ENCODE measurements at regions not wholly inside any gene's neighbourhood (a gene's known extent, or its start where the extent isn't known, plus 50 kb on each side); places are given as distances from the start of the nearest gene placed in this dataset.
"Not testable (repeated sequence)": the region's sequence is repeated elsewhere in the genome, so short reads cannot be mapped to it uniquely, and the experiment has no call there.

- in situ Hi-C loops (cut with HindIII; ENCODE audit: low sequenced_read_pairs), result no loop called here
Observed at GRCh38 chr5:106648401-106648800, 1022.3 kb downstream of the EFNA5 start.

GRCh38 chr5:106646106-106646505, 1024.6 kb downstream of the EFNA5 start:
- in situ Hi-C loops (cut with HindIII; ENCODE audit: low sequenced_read_pairs), result no loop called here

- in situ Hi-C loops (cut with HindIII; ENCODE audit: low sequenced_read_pairs), result no loop called here
Observed at GRCh38 chr5:106640511-106640910, 1030.2 kb downstream of the EFNA5 start.

- in situ Hi-C loops (cut with HindIII; ENCODE audit: low sequenced_read_pairs), result no loop called here
Observed at GRCh38 chr5:106639488-106639887, 1031.2 kb downstream of the EFNA5 start.

- in situ Hi-C loops (cut with HindIII; ENCODE audit: low sequenced_read_pairs), result no loop called here
Observed at GRCh38 chr5:106637275-106637674, 1033.5 kb downstream of the EFNA5 start.

- in situ Hi-C loops (cut with HindIII; ENCODE audit: low sequenced_read_pairs), result no loop called here
Observed at GRCh38 chr5:106634375-106634774, 1036.4 kb downstream of the EFNA5 start.

GRCh38 chr5:106633825-106634224, 1036.9 kb downstream of the EFNA5 start:
- in situ Hi-C loops (cut with HindIII; ENCODE audit: low sequenced_read_pairs), result no loop called here

- in situ Hi-C loops (cut with HindIII; ENCODE audit: low sequenced_read_pairs), result not testable (repeated sequence)
Observed at GRCh38 chr5:106628456-106628855, 1042.3 kb downstream of the EFNA5 start.

- in situ Hi-C loops (cut with HindIII; ENCODE audit: low sequenced_read_pairs), result loop anchor here (5.0 kb wide), 1 partner anchor 63 kb away; no protein-coding TSS in a partner anchor
Observed at GRCh38 chr5:106610041-106610440, 1060.7 kb downstream of the EFNA5 start.

GRCh38 chr5:106601620-106602019, 1069.1 kb downstream of the EFNA5 start:
- in situ Hi-C loops (cut with HindIII; ENCODE audit: low sequenced_read_pairs), result loop anchor here (5.0 kb wide), 2 partner anchors 61 to 86 kb away; no protein-coding TSS in a partner anchor

GRCh38 chr5:106600803-106601202, 1069.9 kb downstream of the EFNA5 start:
- in situ Hi-C loops (cut with HindIII; ENCODE audit: low sequenced_read_pairs), result loop anchor here (5.0 kb wide), 2 partner anchors 61 to 86 kb away; no protein-coding TSS in a partner anchor

- in situ Hi-C loops (cut with HindIII; ENCODE audit: low sequenced_read_pairs), result no loop called here
Observed at GRCh38 chr5:106595864-106596263, 1074.9 kb downstream of the EFNA5 start.

GRCh38 chr5:106584268-106584667, 1086.5 kb downstream of the EFNA5 start:
- in situ Hi-C loops (cut with HindIII; ENCODE audit: low sequenced_read_pairs), result no loop called here

- in situ Hi-C loops (cut with HindIII; ENCODE audit: low sequenced_read_pairs), result no loop called here
Observed at GRCh38 chr5:106578736-106579135, 1092.0 kb downstream of the EFNA5 start.

- in situ Hi-C loops (cut with HindIII; ENCODE audit: low sequenced_read_pairs), result no loop called here
Observed at GRCh38 chr5:106574820-106575219, 1095.9 kb downstream of the EFNA5 start.

- in situ Hi-C loops (cut with HindIII; ENCODE audit: low sequenced_read_pairs), result no loop called here
Observed at GRCh38 chr5:106566031-106566430, 1104.7 kb downstream of the EFNA5 start.

- in situ Hi-C loops (cut with HindIII; ENCODE audit: low sequenced_read_pairs), result loop anchor here (5.0 kb wide), 1 partner anchor 67 kb away; no protein-coding TSS in a partner anchor
Observed at GRCh38 chr5:106545325-106545724, 1125.4 kb downstream of the EFNA5 start.

- in situ Hi-C loops (cut with HindIII; ENCODE audit: low sequenced_read_pairs), result no loop called here
Observed at GRCh38 chr5:106543330-106543729, 1127.4 kb downstream of the EFNA5 start.

GRCh38 chr5:106530150-106530549, 1140.6 kb downstream of the EFNA5 start:
- in situ Hi-C loops (cut with HindIII; ENCODE audit: low sequenced_read_pairs), result no loop called here

- in situ Hi-C loops (cut with HindIII; ENCODE audit: low sequenced_read_pairs), result no loop called here
Observed at GRCh38 chr5:106525438-106525837, 1145.3 kb downstream of the EFNA5 start.

- in situ Hi-C loops (cut with HindIII; ENCODE audit: low sequenced_read_pairs), result no loop called here
Observed at GRCh38 chr5:106523852-106524251, 1146.9 kb downstream of the EFNA5 start.

- in situ Hi-C loops (cut with HindIII; ENCODE audit: low sequenced_read_pairs), result no loop called here
Observed at GRCh38 chr5:106522296-106522695, 1148.4 kb downstream of the EFNA5 start.

- in situ Hi-C loops (cut with HindIII; ENCODE audit: low sequenced_read_pairs), result no loop called here
Observed at GRCh38 chr5:106521701-106522100, 1149.0 kb downstream of the EFNA5 start.

Data from endothelial cell of hepatic sinusoid (primary cell).